ENCODE measurements at regions not wholly inside any gene's neighbourhood (a gene's known extent, or its start where the extent isn't known, plus 50 kb on each side); places are given as distances from the start of the nearest gene placed in this dataset.

DNA sequence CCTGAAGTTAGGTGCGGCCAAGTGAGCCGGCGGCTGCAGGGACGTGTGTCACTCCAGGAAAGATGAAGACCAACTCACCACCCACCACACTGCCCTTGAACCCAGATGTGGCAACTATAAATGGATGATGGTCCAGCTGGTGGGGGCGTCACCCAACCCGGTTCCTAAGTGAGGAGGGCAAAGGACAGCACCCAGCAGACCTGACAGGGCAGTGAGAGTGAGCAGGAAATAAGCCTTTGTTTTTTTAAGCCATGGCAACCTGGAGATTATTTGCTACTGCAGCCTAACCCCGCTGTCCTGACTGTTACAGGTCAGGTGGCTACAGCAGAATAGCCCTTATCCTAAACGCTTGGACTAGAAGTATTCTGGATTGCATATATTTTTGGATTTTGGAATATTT, 228.9 kb downstream of the CTTN start:
- peak; percentile 9 for DNase-seq (ENCODE audit: low spot score)

- no peak for DNase-seq (ENCODE audit: low spot score)
These were observed 230.0 kb downstream of the CTTN start for GRCh38 chr11:70628176-70628854.

DNA sequence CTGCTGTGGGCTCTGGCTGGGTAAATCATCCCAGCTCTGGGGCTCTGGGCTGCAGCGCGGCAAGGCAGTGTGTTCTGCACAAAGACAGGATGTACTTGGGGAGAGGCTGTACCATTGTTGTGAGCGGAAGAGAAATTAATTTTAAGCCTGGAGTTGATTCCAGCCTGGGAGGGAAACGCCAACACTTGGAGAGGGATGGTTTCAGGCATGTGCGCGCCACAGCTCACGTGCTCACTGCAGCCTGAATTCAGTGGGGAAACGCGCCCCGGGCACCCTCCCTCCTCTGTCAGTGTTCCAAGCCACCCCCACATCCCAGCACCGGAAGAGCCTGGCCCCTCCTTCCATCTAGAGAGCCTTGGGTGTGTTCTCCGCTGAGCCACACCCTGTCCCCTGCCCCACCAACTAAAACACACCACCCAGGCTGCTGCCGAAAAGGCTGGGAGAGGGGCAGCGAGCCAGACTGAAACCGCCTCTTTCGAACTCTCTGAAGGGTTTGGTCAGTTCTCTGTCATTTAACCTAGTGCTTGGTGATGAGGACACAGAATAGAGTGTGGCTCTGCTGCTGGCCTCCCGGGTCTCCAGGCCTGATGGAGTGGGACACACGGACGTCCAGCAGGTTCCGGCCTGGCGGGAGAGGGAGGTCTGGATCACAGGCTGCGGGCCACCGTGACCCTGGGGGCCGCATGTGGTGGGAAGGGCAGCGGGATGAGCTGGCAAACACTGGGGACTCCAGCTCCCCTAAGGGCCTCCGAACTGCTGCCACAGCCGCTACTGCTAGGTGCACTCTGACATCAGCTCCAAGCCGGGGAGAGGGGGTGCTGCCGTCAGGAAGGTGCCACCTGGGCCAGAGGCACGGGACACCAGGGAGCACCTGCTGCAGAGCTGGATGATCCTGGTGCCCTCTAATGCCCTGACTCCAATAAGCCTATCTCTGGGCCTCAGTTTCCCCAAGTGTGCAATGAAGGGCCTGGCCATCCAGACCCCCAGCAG, 230.8 kb downstream of the CTTN start:
- no peak for DNase-seq (ENCODE audit: low spot score)

- no peak for DNase-seq (ENCODE audit: low spot score)
These were observed 231.7 kb downstream of the CTTN start for GRCh38 chr11:70630068-70630467.

GRCh38 chr11:70630816-70631623, 232.7 kb downstream of the CTTN start:
- no peak for DNase-seq (ENCODE audit: low spot score)

DNA sequence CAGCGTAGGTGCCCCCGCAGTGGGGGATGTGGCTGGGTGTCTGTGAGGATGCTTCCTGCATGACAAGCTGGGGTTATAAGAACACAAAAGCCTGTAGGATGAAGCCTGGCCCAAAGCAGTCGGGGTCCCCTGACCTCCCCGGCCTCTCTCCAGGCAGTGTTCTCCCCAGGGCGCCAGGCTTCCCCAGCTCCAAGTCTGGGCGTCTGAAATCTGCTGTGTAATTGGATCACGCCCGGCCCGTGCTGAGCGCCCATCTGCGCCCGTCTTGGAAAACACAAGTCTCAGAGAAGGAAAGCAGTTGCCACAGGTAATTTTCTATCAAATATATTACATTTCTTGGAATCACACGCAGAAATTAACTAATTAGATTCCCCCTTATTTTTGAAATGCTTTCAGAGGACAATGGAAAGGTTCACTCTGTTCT, 233.3 kb downstream of the CTTN start:
- no peak for DNase-seq (ENCODE audit: low spot score)

GRCh38 chr11:70633610-70634009, 235.3 kb downstream of the CTTN start:
- no peak for DNase-seq (ENCODE audit: low spot score)

- no peak for DNase-seq (ENCODE audit: low spot score)
These were observed 238.3 kb downstream of the CTTN start for GRCh38 chr11:70636659-70637058.

- no peak for DNase-seq (ENCODE audit: low spot score)
These were observed 239.0 kb downstream of the CTTN start for GRCh38 chr11:70637186-70637800.

DNA sequence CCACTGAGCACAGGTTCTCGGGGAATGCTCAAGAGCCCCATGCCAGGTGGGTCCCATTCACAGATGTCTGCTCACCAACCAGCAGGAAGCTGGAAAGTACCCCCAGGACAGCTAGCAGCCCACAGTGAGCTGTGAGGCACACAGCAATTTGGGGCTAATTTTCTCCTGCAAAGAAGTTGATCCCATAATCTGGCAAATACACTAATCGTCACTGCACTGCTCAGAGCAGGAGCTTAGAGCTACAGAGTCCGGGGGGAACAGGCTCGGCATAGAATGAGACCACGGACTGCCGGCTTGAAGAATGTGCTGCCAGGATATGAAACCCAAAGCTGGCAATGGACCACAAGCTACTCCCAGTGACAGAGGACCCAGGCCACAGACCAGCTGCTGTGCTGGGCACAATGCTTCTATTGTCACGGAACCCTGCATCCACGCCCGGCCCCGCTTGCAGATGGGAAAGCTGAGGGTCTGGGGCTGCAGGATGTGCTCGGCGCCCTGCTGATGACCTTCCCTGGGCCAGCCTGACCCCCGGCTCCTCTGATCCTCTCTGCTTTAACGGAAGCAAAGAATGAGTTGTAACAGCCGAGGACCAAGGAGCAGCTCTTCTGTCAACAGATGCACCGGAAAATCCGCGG, 239.7 kb downstream of the CTTN start:
- DNase-seq (ENCODE audit: low spot score) = no peak

- DNase-seq (ENCODE audit: low spot score) = no peak
These were observed 242.1 kb downstream of the CTTN start for GRCh38 chr11:70640408-70640807.

GRCh38 chr11:70641369-70641768, 243.0 kb downstream of the CTTN start:
- DNase-seq (ENCODE audit: low spot score) = no peak

- DNase-seq (ENCODE audit: low spot score) = no peak
These were observed 243.9 kb downstream of the CTTN start for GRCh38 chr11:70642266-70642665.

- DNase-seq (ENCODE audit: low spot score) = no peak
These were observed 245.3 kb downstream of the CTTN start for GRCh38 chr11:70643642-70644041.

GRCh38 chr11:70644343-70645060, 246.2 kb downstream of the CTTN start:
- no peak for DNase-seq (ENCODE audit: low spot score)

DNA sequence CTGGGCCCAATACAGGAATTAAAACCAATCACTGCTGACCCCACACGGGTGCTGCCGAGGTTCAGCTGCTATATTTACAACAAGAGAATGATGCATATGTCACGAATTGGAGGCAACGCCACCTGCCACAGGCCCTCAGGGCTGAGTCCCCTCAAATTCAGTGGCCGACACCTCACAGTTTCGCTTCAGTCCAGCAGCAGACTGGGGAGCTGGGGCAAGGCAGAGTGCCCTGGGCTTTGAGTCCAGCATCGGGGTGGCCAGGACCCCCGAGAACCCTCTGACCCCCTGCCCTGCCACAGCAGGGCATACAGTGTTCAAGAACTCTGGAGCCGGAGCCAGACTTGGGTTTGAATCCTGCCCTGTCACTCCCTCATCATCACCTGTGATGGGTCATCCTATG, 247.2 kb downstream of the CTTN start:
- DNase-seq (ENCODE audit: low spot score) = no peak

DNA sequence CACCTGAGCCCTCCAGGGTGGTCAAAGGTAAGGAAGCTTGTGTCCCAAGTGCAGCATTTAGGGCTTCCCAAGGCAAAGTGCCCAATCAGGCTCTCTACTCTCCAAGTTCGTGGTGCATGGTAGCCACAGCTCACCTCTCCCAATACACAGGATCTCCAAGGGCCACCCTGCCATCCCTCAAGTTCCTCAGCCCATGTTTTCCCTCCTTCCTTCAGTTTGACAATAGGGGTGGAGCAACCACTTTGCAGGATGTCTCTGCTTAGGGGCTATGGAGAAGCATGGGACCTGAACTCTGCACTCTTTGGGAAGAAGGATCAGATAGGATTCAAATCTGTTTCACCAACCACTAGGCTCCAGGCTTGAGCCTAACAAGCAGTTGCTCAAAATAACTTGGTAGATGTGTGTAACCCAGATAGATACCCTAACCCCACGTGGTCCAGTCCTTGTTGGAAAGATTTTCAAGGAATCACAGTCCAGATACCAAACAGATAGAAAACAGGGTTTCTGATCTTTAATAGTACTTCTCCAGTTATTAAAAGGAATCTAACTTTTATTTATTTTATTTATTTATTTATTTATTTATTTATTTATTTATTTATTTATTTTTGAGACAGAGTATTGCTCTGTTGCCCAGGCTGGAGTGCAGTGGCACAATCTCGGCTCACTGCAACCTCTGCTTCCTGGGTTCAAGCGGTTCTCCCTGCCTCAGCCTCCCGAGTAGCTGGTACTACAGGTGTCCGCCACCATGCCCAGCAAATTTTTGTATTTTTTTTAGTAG, 248.1 kb downstream of the CTTN start:
- DNase-seq (ENCODE audit: low spot score) = no peak

DNA sequence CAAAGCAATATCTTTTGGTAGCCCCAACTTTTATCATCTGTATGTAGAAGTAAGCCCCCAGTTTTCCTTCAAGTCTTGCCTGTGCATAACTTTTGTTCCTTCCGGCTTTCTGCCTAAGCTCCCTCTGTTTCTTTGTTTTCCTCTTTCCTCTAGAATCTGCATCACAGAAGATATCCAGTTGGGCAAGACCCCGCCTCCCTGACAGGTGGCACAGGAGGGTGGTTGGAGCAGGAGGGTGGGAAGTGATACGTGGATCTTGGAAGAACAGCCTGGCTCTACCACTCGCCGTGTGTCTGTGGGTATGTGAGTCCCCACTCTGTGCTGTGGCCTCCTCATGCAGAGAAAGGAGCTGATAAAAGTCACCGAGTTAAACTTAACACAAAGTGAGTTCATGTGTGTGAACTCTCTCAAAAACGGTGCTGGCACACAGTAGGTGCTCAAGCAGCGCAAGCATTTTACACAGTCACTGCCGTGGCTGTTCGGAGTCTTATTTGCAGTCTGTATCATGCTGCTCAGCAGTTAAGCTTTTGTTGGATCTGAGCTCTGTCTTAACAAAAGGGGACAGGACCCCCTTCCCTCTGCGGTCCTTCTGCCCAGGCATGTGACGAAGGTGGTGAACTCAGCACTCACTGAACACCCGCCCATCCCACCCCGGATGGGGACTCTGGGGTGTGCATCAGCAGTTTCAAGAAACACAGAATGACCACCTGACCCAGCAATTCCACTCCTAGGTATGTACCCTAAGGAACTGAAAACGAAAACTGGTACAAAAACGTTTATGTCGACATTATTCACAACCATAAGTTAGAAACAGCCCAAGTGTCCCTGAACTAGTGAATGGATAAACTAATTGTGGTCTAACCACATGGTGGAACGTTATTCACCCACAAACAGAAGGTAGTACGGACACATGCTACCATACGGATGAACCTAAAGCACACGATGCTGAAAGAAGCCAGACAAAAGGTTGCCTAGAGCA, 249.1 kb downstream of the CTTN start:
- no peak for DNase-seq (ENCODE audit: low spot score)

Data from kidney tubule cell (primary cell).